H1 (cell line): ENCODE measurements at regions not wholly inside any gene's neighbourhood (a gene's known extent, or its start where the extent isn't known, plus 50 kb on each side); places are given as distances from the start of the nearest gene placed in this dataset.

Experiments used
- CTCF ChIP-seq, 3 experiments: IDR thresholded peaks; 1 replicate in 2 of 3; 2 replicates in 1 of 3; pipeline versions ENCODE4 v1.5.1 to v1.6.1; 2011; ENCODE audit warnings: low read length in 3 of 3, mild to moderate bottlenecking in 3 of 3, inconsistent platforms in 2 of 3, low read depth in 1 of 3, moderate library complexity in 1 of 3; ENCODE audit not compliant: insufficient read depth in 1 of 3; ENCODE audit errors: control extremely low read depth in 1 of 3
- EGR1 ChIP-seq: IDR thresholded peaks from 2 replicates; pipeline ENCODE4 v1.6.1; 2011; ENCODE audit warnings: low read depth, low read length, borderline replicate concordance
- EZH2 ChIP-seq: fragments of 200-600 bp; sonication (generic); IDR thresholded peaks from 2 replicates; pipeline ENCODE4 v1.7.1; 2012; ENCODE audit warnings: low read depth, mild to moderate bottlenecking, moderate library complexity, low read length, inconsistent platforms; ENCODE audit not compliant: severe bottlenecking
- GABPA ChIP-seq: IDR thresholded peaks from 2 replicates; pipeline ENCODE4 v1.6.1; 2011; ENCODE audit warnings: mild to moderate bottlenecking, low read length, moderate library complexity, borderline replicate concordance; ENCODE audit not compliant: insufficient read depth
- GTF2F1 ChIP-seq: IDR thresholded peaks from 2 replicates; pipeline ENCODE4 v1.6.1; 2012; ENCODE audit warnings: low read depth, low read length, improper control_type of control experiment, borderline replicate concordance
- MAFK ChIP-seq: IDR thresholded peaks from 2 replicates; pipeline ENCODE4 v1.6.1; 2012; ENCODE audit warnings: low read depth, mild to moderate bottlenecking, improper control_type of control experiment, low read length
- POLR2A ChIP-seq, 2 experiments: IDR thresholded peaks; 1 replicate in 1 of 2; 2 replicates in 1 of 2; pipeline ENCODE4 v1.6.1; 2011; ENCODE audit warnings: low read depth in 2 of 2, low read length in 2 of 2, mild to moderate bottlenecking in 2 of 2; ENCODE audit errors: control extremely low read depth in 1 of 2
- POLR2AphosphoS5 ChIP-seq: IDR thresholded peaks from 2 replicates; pipeline ENCODE4 v1.6.1; 2011; ENCODE audit warnings: low read depth, low read length
- RAD21 ChIP-seq, 2 experiments: IDR thresholded peaks in 1 of 2; conservative IDR thresholded peaks in 1 of 2; 2 replicates each; pipeline ENCODE4 v1.6.1; 2011; ENCODE audit warnings: low read depth in 2 of 2, low read length in 2 of 2, improper control_type of control experiment in 1 of 2, inconsistent platforms in 1 of 2, mild to moderate bottlenecking in 1 of 2, moderate library complexity in 1 of 2
- SP2 ChIP-seq: IDR thresholded peaks from 2 replicates; pipeline ENCODE4 v1.6.1; 2012; ENCODE audit warnings: mild to moderate bottlenecking, low read length, inconsistent platforms
- TEAD4 ChIP-seq: IDR thresholded peaks from 2 replicates; pipeline ENCODE4 v1.6.1; 2012; ENCODE audit warnings: low read depth, low read length, inconsistent platforms, mixed read lengths
- USF2 ChIP-seq: IDR thresholded peaks from 2 replicates; pipeline ENCODE4 v1.6.1; 2011; ENCODE audit warnings: low read length, improper control_type of control experiment

GRCh38 chr11:111089759-111090158 lies 155.8 kb upstream of the POU2AF2 start:
- TF ChIP-seq EZH2 (no peak), EGR1 (no peak), RAD21 (IDR thresholded peaks at IDR 0.05 in 1 of 2, conservative IDR thresholded peaks at IDR 0.05 in 1 of 2; ENCODE audit: low read depth in 2 of 2, low read length in 2 of 2) (no peak), POLR2A (IDR thresholded peaks at IDR 0.05; ENCODE audit: control extremely low read depth in 1 of 2, low read depth in 2 of 2, low read length in 2 of 2) (no peak), TEAD4 (no peak), CTCF (IDR thresholded peaks at IDR 0.05; ENCODE audit: control extremely low read depth in 1 of 3, insufficient read depth in 1 of 3, low read depth in 1 of 3, low read length in 3 of 3) (no peak), SP2 (no peak), POLR2AphosphoS5 (no peak), MAFK (no peak), USF2 (no peak), GABPA (no peak), GTF2F1 (no peak)
